ENCODE measurements at regions not wholly inside any gene's neighbourhood (a gene's known extent, or its start where the extent isn't known, plus 50 kb on each side); places are given as distances from the start of the nearest gene placed in this dataset.

- whole genome bisulfite sequencing, 2 donors = 77 to 83% methylated on average over 7 of the region's 7 CpGs
- no peak overlapping the region for H3K27ac ChIP-seq (ENCODE audit: low read depth in 2 of 2, low read length in 1 of 2)
- H3K4me3 ChIP-seq (ENCODE audit: low read depth in 1 of 2, low read length in 2 of 2) = no peak overlapping the region
- H3K27me3 ChIP-seq (ENCODE audit: control insufficient read depth in 1 of 2, insufficient read depth in 2 of 2, low read length in 2 of 2) = peaks cover 0 to 2% of the 10 kb centered on the region in 2 donors
- no peaks in the 10 kb centered on the region for H3K36me3 ChIP-seq (ENCODE audit: control insufficient read depth in 2 of 2, insufficient read depth in 2 of 2, low read length in 1 of 2)
- H3K9me3 ChIP-seq (ENCODE audit: control insufficient read depth in 2 of 2, insufficient read depth in 1 of 2, low read depth in 1 of 2, low read length in 1 of 2) = no peaks in the 10 kb centered on the region
- H3K4me1 ChIP-seq (ENCODE audit: control insufficient read depth in 2 of 2, insufficient read depth in 2 of 2, low read length in 1 of 2) = no peaks in the 10 kb centered on the region
Measured at GRCh38 chr5:60401526-60401925, 298.4 kb downstream of the DEPDC1B start.

- peaks cover 0 to 2% of the 10 kb centered on the region in 2 donors for H3K27me3 ChIP-seq (ENCODE audit: control insufficient read depth in 1 of 2, insufficient read depth in 2 of 2, low read length in 2 of 2)
- WGBS, 2 donors = 87 to 90% methylated on average over 4 of the region's 4 CpGs
- no peaks in the 10 kb centered on the region for H3K9me3 ChIP-seq (ENCODE audit: control insufficient read depth in 2 of 2, insufficient read depth in 1 of 2, low read depth in 1 of 2, low read length in 1 of 2)
- H3K4me3 ChIP-seq (ENCODE audit: low read depth in 1 of 2, low read length in 2 of 2) = no peak overlapping the region
- no peaks in the 10 kb centered on the region for H3K4me1 ChIP-seq (ENCODE audit: control insufficient read depth in 2 of 2, insufficient read depth in 2 of 2, low read length in 1 of 2)
- no peaks in the 10 kb centered on the region for H3K36me3 ChIP-seq (ENCODE audit: control insufficient read depth in 2 of 2, insufficient read depth in 2 of 2, low read length in 1 of 2)
- no peak overlapping the region for H3K27ac ChIP-seq (ENCODE audit: low read depth in 2 of 2, low read length in 1 of 2)
Measured at GRCh38 chr5:60399507-60399906, 300.5 kb downstream of the DEPDC1B start.

DNA sequence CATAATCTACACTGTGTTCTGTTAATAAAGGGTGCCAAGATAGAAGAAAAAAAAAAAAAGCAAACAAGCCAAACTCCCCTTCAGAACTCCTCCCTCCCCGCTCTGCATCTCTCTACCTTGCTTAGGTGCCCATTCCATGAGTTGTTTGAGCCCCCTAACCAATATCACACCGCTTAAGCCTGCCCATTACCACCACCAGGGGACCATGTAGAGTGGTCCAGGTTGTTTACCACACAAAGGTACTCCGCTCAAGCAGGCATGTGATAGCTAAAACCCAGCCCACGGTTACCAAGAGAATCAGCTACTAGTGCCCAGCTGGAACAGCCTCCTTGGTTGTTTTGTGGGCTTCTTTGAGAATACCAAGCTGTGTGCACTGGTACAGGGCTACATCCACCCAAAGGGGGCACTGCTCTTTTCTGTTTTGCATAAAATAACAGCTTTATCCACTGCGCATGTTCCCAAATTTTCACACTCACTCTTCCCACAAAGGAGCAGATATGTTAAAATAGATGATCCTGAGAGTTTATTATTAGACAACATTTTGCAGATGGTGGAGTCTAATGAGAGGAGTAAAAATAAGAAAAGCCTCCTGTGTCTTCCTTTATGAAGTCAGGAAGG is 304.1 kb downstream of the DEPDC1B start:
- Histone ChIP-seq H3K27me3 (ENCODE audit: control insufficient read depth in 1 of 2, insufficient read depth in 2 of 2, low read length in 2 of 2) (peaks cover 0 to 2% of the 10 kb centered on the region in 2 donors), H3K27ac (ENCODE audit: low read depth in 2 of 2, low read length in 1 of 2) (no peak overlapping the region), H3K36me3 (ENCODE audit: control insufficient read depth in 2 of 2, insufficient read depth in 2 of 2, low read length in 1 of 2) (no peaks in the 10 kb centered on the region), H3K4me3 (ENCODE audit: low read depth in 1 of 2, low read length in 2 of 2) (no peak overlapping the region), H3K9me3 (ENCODE audit: control insufficient read depth in 2 of 2, insufficient read depth in 1 of 2, low read depth in 1 of 2, low read length in 1 of 2) (no peaks in the 10 kb centered on the region), H3K4me1 (ENCODE audit: control insufficient read depth in 2 of 2, insufficient read depth in 2 of 2, low read length in 1 of 2) (no peaks in the 10 kb centered on the region)
- whole genome bisulfite sequencing, 2 donors = 82 to 90% methylated on average over 5 of the region's 5 CpGs

- H3K36me3 ChIP-seq (ENCODE audit: control insufficient read depth in 2 of 2, insufficient read depth in 2 of 2, low read length in 1 of 2) = no peaks in the 10 kb centered on the region
- no peaks in the 10 kb centered on the region for H3K4me1 ChIP-seq (ENCODE audit: control insufficient read depth in 2 of 2, insufficient read depth in 2 of 2, low read length in 1 of 2)
- H3K27ac ChIP-seq (ENCODE audit: low read depth in 2 of 2, low read length in 1 of 2) = no peak overlapping the region
- H3K27me3 ChIP-seq (ENCODE audit: control insufficient read depth in 1 of 2, insufficient read depth in 2 of 2, low read length in 2 of 2) = no peaks in the 10 kb centered on the region
- 54 to 60% methylated on average over 2 of the region's 2 CpGs for WGBS, 2 donors
- H3K9me3 ChIP-seq (ENCODE audit: control insufficient read depth in 2 of 2, insufficient read depth in 1 of 2, low read depth in 1 of 2, low read length in 1 of 2) = no peaks in the 10 kb centered on the region
- H3K4me3 ChIP-seq (ENCODE audit: low read depth in 1 of 2, low read length in 2 of 2) = no peak overlapping the region
Measured at GRCh38 chr5:60387051-60387440, 312.9 kb downstream of the DEPDC1B start.

- 67 to 70% methylated on average over 5 of the region's 5 CpGs for WGBS, 2 donors
- no peaks in the 10 kb centered on the region for H3K27me3 ChIP-seq (ENCODE audit: control insufficient read depth in 1 of 2, insufficient read depth in 2 of 2, low read length in 2 of 2)
- no peaks in the 10 kb centered on the region for H3K36me3 ChIP-seq (ENCODE audit: control insufficient read depth in 2 of 2, insufficient read depth in 2 of 2, low read length in 1 of 2)
- H3K27ac ChIP-seq (ENCODE audit: low read depth in 2 of 2, low read length in 1 of 2) = no peak overlapping the region
- no peaks in the 10 kb centered on the region for H3K4me1 ChIP-seq (ENCODE audit: control insufficient read depth in 2 of 2, insufficient read depth in 2 of 2, low read length in 1 of 2)
- no peak overlapping the region for H3K4me3 ChIP-seq (ENCODE audit: low read depth in 1 of 2, low read length in 2 of 2)
- H3K9me3 ChIP-seq (ENCODE audit: control insufficient read depth in 2 of 2, insufficient read depth in 1 of 2, low read depth in 1 of 2, low read length in 1 of 2) = no peaks in the 10 kb centered on the region
Measured at GRCh38 chr5:60386436-60387050, 313.4 kb downstream of the DEPDC1B start.

GRCh38 chr5:60382716-60383115 is 317.2 kb downstream of the DEPDC1B start:
- H3K4me1 ChIP-seq (ENCODE audit: control insufficient read depth in 2 of 2, insufficient read depth in 2 of 2, low read length in 1 of 2) = no peaks in the 10 kb centered on the region
- H3K9me3 ChIP-seq (ENCODE audit: control insufficient read depth in 2 of 2, insufficient read depth in 1 of 2, low read depth in 1 of 2, low read length in 1 of 2) = no peaks in the 10 kb centered on the region
- no peak overlapping the region for H3K4me3 ChIP-seq (ENCODE audit: low read depth in 1 of 2, low read length in 2 of 2)
- 56 to 57% methylated on average over 3 of the region's 3 CpGs for WGBS, 2 donors
- H3K36me3 ChIP-seq (ENCODE audit: control insufficient read depth in 2 of 2, insufficient read depth in 2 of 2, low read length in 1 of 2) = no peaks in the 10 kb centered on the region
- H3K27ac ChIP-seq (ENCODE audit: low read depth in 2 of 2, low read length in 1 of 2) = no peak overlapping the region
- H3K27me3 ChIP-seq (ENCODE audit: control insufficient read depth in 1 of 2, insufficient read depth in 2 of 2, low read length in 2 of 2) = no peaks in the 10 kb centered on the region

DNA sequence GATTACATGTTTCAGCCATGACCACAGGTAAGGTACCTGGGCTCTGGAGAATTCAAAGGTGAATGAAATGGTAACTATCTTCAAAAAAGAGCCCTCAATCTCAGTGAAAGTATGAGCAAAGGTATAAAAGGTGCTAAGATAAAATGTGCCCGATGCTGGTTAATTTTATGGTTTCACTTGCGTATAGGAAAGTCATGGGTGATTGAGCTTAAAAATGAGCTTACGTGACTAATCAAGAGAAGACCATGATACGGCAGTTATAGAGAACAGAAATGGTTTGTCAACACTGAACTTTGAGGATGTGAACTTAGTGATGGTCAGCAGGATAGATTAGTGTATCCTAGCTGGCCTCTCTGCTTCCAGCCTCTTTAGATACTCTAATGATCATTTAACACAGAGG is 320.1 kb downstream of the DEPDC1B start:
- H3K27ac ChIP-seq (ENCODE audit: low read depth in 2 of 2, low read length in 1 of 2) = no peak overlapping the region
- 94 to 95% methylated on average over 4 of the region's 4 CpGs for WGBS, 2 donors
- no peaks in the 10 kb centered on the region for H3K36me3 ChIP-seq (ENCODE audit: control insufficient read depth in 2 of 2, insufficient read depth in 2 of 2, low read length in 1 of 2)
- H3K9me3 ChIP-seq (ENCODE audit: control insufficient read depth in 2 of 2, insufficient read depth in 1 of 2, low read depth in 1 of 2, low read length in 1 of 2) = no peaks in the 10 kb centered on the region
- H3K4me1 ChIP-seq (ENCODE audit: control insufficient read depth in 2 of 2, insufficient read depth in 2 of 2, low read length in 1 of 2) = no peaks in the 10 kb centered on the region
- no peak overlapping the region for H3K4me3 ChIP-seq (ENCODE audit: low read depth in 1 of 2, low read length in 2 of 2)
- no peaks in the 10 kb centered on the region for H3K27me3 ChIP-seq (ENCODE audit: control insufficient read depth in 1 of 2, insufficient read depth in 2 of 2, low read length in 2 of 2)

- 96 to 97% methylated on average over 1 of the region's 1 CpG for WGBS, 2 donors
- Histone ChIP-seq H3K4me1 (ENCODE audit: control insufficient read depth in 2 of 2, insufficient read depth in 2 of 2, low read length in 1 of 2) (no peaks in the 10 kb centered on the region), H3K27ac (ENCODE audit: low read depth in 2 of 2, low read length in 1 of 2) (no peak overlapping the region), H3K36me3 (ENCODE audit: control insufficient read depth in 2 of 2, insufficient read depth in 2 of 2, low read length in 1 of 2) (no peaks in the 10 kb centered on the region), H3K9me3 (ENCODE audit: control insufficient read depth in 2 of 2, insufficient read depth in 1 of 2, low read depth in 1 of 2, low read length in 1 of 2) (no peaks in the 10 kb centered on the region), H3K4me3 (ENCODE audit: low read depth in 1 of 2, low read length in 2 of 2) (no peak overlapping the region), H3K27me3 (ENCODE audit: control insufficient read depth in 1 of 2, insufficient read depth in 2 of 2, low read length in 2 of 2) (no peaks in the 10 kb centered on the region)
Measured at GRCh38 chr5:60377826-60378225, 322.1 kb downstream of the DEPDC1B start.

- Histone ChIP-seq H3K27ac (ENCODE audit: low read depth in 2 of 2, low read length in 1 of 2) (no peak overlapping the region), H3K4me3 (ENCODE audit: low read depth in 1 of 2, low read length in 2 of 2) (no peak overlapping the region), H3K9me3 (ENCODE audit: control insufficient read depth in 2 of 2, insufficient read depth in 1 of 2, low read depth in 1 of 2, low read length in 1 of 2) (no peaks in the 10 kb centered on the region), H3K4me1 (ENCODE audit: control insufficient read depth in 2 of 2, insufficient read depth in 2 of 2, low read length in 1 of 2) (no peaks in the 10 kb centered on the region), H3K36me3 (ENCODE audit: control insufficient read depth in 2 of 2, insufficient read depth in 2 of 2, low read length in 1 of 2) (no peaks in the 10 kb centered on the region), H3K27me3 (ENCODE audit: control insufficient read depth in 1 of 2, insufficient read depth in 2 of 2, low read length in 2 of 2) (no peaks in the 10 kb centered on the region)
- 88 to 94% methylated on average over 4 of the region's 4 CpGs for WGBS, 2 donors
Measured at GRCh38 chr5:60376860-60377259, 323.1 kb downstream of the DEPDC1B start.

GRCh38 chr5:60374409-60374808 is 325.6 kb downstream of the DEPDC1B start:
- H3K27me3 ChIP-seq (ENCODE audit: control insufficient read depth in 1 of 2, insufficient read depth in 2 of 2, low read length in 2 of 2) = no peaks in the 10 kb centered on the region
- no peaks in the 10 kb centered on the region for H3K9me3 ChIP-seq (ENCODE audit: control insufficient read depth in 2 of 2, insufficient read depth in 1 of 2, low read depth in 1 of 2, low read length in 1 of 2)
- H3K4me1 ChIP-seq (ENCODE audit: control insufficient read depth in 2 of 2, insufficient read depth in 2 of 2, low read length in 1 of 2) = peaks cover 0 to under 1% of the 10 kb centered on the region in 2 donors
- no peaks in the 10 kb centered on the region for H3K36me3 ChIP-seq (ENCODE audit: control insufficient read depth in 2 of 2, insufficient read depth in 2 of 2, low read length in 1 of 2)
- H3K4me3 ChIP-seq (ENCODE audit: low read depth in 1 of 2, low read length in 2 of 2) = no peak overlapping the region
- 88% methylated on average over 5 of the region's 5 CpGs for WGBS, 2 donors
- H3K27ac ChIP-seq (ENCODE audit: low read depth in 2 of 2, low read length in 1 of 2) = no peak overlapping the region

Measured in esophagus (tissue), 2 donors.